ENCODE measurements at regions not wholly inside any gene's neighbourhood (a gene's known extent, or its start where the extent isn't known, plus 50 kb on each side); places are given as distances from the start of the nearest gene placed in this dataset.

DNA sequence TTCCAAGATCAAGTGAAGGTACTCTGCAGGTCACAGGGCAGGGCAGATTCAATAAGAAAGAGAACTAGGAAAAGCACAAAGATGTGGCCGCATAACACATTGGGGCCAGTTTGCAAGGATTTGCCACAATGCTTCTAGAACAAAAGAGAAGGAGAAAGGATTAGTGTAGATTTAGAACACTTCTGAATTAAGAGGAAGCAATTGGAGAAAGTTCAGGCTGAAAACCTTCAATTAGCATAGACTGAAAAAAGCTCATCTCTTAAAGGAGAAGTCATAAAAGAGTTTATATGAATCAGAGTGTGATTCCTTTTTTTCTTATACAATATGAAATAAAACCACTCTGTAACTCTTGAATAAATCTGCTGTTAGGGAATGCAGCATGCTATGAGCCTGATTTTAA, 215.6 kb upstream of the FAT1 start:
- H4K20me1 ChIP-seq (ENCODE audit: low read depth, low read length): no peaks in the 10 kb centered on the region
- no peak overlapping the region for H2AFZ ChIP-seq (ENCODE audit: low read depth, low read length, severe bottlenecking)
- H3K9me3 ChIP-seq (ENCODE audit: insufficient read depth, low read length): no peaks in the 10 kb centered on the region
- no peaks in the 10 kb centered on the region for H3K36me3 ChIP-seq (ENCODE audit: low read length)
- no peaks in the 10 kb centered on the region for H3F3A ChIP-seq (ENCODE audit: insufficient read depth)
- no peaks in the 10 kb centered on the region for H3K27me3 ChIP-seq (ENCODE audit: low read length)
- H3K4me2 ChIP-seq (ENCODE audit: low read depth, low read length, poor library complexity, severe bottlenecking): no peak overlapping the region
- H3K9me2 ChIP-seq (replicated peaks; ENCODE audit: insufficient read depth, low read length): no peaks in the 10 kb centered on the region
- TF ChIP-seq, protein P1, sequence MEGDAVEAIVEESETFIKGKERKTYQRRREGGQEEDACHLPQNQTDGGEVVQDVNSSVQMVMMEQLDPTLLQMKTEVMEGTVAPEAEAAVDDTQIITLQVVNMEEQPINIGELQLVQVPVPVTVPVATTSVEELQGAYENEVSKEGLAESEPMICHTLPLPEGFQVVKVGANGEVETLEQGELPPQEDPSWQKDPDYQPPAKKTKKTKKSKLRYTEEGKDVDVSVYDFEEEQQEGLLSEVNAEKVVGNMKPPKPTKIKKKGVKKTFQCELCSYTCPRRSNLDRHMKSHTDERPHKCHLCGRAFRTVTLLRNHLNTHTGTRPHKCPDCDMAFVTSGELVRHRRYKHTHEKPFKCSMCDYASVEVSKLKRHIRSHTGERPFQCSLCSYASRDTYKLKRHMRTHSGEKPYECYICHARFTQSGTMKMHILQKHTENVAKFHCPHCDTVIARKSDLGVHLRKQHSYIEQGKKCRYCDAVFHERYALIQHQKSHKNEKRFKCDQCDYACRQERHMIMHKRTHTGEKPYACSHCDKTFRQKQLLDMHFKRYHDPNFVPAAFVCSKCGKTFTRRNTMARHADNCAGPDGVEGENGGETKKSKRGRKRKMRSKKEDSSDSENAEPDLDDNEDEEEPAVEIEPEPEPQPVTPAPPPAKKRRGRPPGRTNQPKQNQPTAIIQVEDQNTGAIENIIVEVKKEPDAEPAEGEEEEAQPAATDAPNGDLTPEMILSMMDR (IDR thresholded peaks at IDR 0.05; ENCODE audit: insufficient read depth, low read length, poor library complexity, severe bottlenecking): no peak
- TF ChIP-seq EZH2phosphoT487 (conservative IDR thresholded peaks at IDR 0.05; ENCODE audit: low read length): no peak
- H3K79me2 ChIP-seq (ENCODE audit: insufficient read depth, low read length): no peaks in the 10 kb centered on the region
- H3K4me3 ChIP-seq (ENCODE audit: insufficient read depth, low read length, poor library complexity, severe bottlenecking): no peak overlapping the region
- no peak overlapping the region for H3K27ac ChIP-seq (ENCODE audit: low read depth, low read length)
- no peak overlapping the region for H3K9ac ChIP-seq (ENCODE audit: low read length)

DNA sequence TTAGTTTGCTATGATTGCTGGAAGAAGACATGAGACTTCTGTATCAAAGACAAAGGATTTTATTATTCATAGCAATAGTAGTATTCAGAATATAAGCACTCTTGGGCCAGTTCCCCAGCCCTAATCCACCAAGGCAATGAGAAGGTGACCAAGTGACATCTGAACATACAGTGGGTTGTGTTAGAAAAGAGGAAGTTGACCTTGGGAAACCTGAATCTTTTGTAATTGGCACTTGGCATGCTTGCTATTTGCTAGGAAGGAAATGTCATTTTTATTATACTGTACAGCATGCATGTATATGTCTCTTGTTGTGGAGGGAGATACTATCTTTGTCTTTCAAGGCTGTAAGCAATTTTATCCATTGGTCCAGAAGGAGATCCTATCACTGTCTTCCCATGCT, 216.1 kb upstream of the FAT1 start:
- no peaks in the 10 kb centered on the region for H3K36me3 ChIP-seq (ENCODE audit: low read length)
- H2AFZ ChIP-seq (ENCODE audit: low read depth, low read length, severe bottlenecking): no peak overlapping the region
- H4K20me1 ChIP-seq (ENCODE audit: low read depth, low read length): no peaks in the 10 kb centered on the region
- no peaks in the 10 kb centered on the region for H3F3A ChIP-seq (ENCODE audit: insufficient read depth)
- no peaks in the 10 kb centered on the region for H3K9me2 ChIP-seq (replicated peaks; ENCODE audit: insufficient read depth, low read length)
- no peaks in the 10 kb centered on the region for H3K27me3 ChIP-seq (ENCODE audit: low read length)
- H3K9ac ChIP-seq (ENCODE audit: low read length): no peak overlapping the region
- no peak overlapping the region for H3K4me2 ChIP-seq (ENCODE audit: low read depth, low read length, poor library complexity, severe bottlenecking)
- no peaks in the 10 kb centered on the region for H3K79me2 ChIP-seq (ENCODE audit: insufficient read depth, low read length)
- no peak overlapping the region for H3K27ac ChIP-seq (ENCODE audit: low read depth, low read length)
- no peaks in the 10 kb centered on the region for H3K9me3 ChIP-seq (ENCODE audit: insufficient read depth, low read length)
- no peak overlapping the region for H3K4me3 ChIP-seq (ENCODE audit: insufficient read depth, low read length, poor library complexity, severe bottlenecking)
- TF ChIP-seq, protein P1 (IDR thresholded peaks at IDR 0.05; ENCODE audit: insufficient read depth, low read length, poor library complexity, severe bottlenecking): no peak
- no peak for TF ChIP-seq EZH2phosphoT487 (conservative IDR thresholded peaks at IDR 0.05; ENCODE audit: low read length)

DNA sequence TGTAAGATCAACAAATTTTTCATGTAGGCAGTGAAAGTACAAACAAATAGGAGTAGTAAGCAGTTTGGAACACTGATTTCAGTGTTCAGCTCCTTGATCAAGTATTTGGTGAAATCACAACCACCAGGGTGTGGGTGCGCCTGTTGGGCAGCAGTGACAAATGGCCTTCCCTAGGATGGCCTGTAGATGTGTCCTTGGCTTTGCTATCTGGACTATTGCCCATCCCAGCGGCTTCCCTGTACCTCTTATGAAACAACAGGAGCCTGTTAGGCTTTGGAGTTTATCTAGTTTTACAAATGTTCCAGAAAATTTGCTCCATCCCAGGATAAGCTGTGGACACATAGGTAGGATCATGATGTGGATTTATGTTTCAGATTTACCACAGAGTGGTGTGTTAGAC, 216.8 kb upstream of the FAT1 start:
- Histone ChIP-seq H3K79me2 (ENCODE audit: insufficient read depth, low read length) (no peaks in the 10 kb centered on the region), H3K36me3 (ENCODE audit: low read length) (no peaks in the 10 kb centered on the region), H4K20me1 (ENCODE audit: low read depth, low read length) (no peaks in the 10 kb centered on the region), H3K9ac (ENCODE audit: low read length) (no peak overlapping the region), H3K4me2 (ENCODE audit: low read depth, low read length, poor library complexity, severe bottlenecking) (no peak overlapping the region), H3K9me2 (replicated peaks; ENCODE audit: insufficient read depth, low read length) (no peaks in the 10 kb centered on the region), H3K4me3 (ENCODE audit: insufficient read depth, low read length, poor library complexity, severe bottlenecking) (no peak overlapping the region), H3K27me3 (ENCODE audit: low read length) (no peaks in the 10 kb centered on the region), H3K27ac (ENCODE audit: low read depth, low read length) (no peak overlapping the region), H3F3A (ENCODE audit: insufficient read depth) (no peaks in the 10 kb centered on the region), H3K9me3 (ENCODE audit: insufficient read depth, low read length) (no peaks in the 10 kb centered on the region), H2AFZ (ENCODE audit: low read depth, low read length, severe bottlenecking) (no peak overlapping the region)
- no peak for TF ChIP-seq EZH2phosphoT487 (conservative IDR thresholded peaks at IDR 0.05; ENCODE audit: low read length)
- TF ChIP-seq, protein P1 (IDR thresholded peaks at IDR 0.05; ENCODE audit: insufficient read depth, low read length, poor library complexity, severe bottlenecking): no peak

Measured in SU-DHL-6 (cell line).